WTC11 (cell line): ENCODE measurements at regions not wholly inside any gene's neighbourhood (a gene's known extent, or its start where the extent isn't known, plus 50 kb on each side); places are given as distances from the start of the nearest gene placed in this dataset.

Experiments used
- ATAC-seq: fragments of 200-7000 bp; cut with Tn5 transposase; 2 replicates; pipeline ENCODE4 v1.10.0; 2021; ENCODE audit warnings: mild to moderate bottlenecking, moderate library complexity
- CTCF ChIA-PET: fragments of 300-600 bp; sonication (Branson Sonifier 250); formaldehyde crosslinking; loops from one replicate; lab custom pipeline; 2021; ENCODE audit warnings: antibody characterized with exemption; lab: Charles Lee
- POLR2A ChIA-PET: fragments of 350-600 bp; sonication (Branson Sonifier 250); formaldehyde crosslinking; loops from one replicate; lab custom pipeline; 2021; ENCODE audit warnings: antibody characterized with exemption; lab: Charles Lee
- DNase-seq: peaks from one replicate; pipeline ENCODE4 v3.0.0; 2021; ENCODE audit warnings: low spot score
- H3K27ac Mint-ChIP-seq: 2 replicates; pipeline ENCODE4 v1.8.0; 2021; ENCODE audit warnings: mixed read lengths
- H3K27me3 Mint-ChIP-seq: 2 replicates; pipeline ENCODE4 v1.8.0; 2021; ENCODE audit warnings: low read depth, mild to moderate bottlenecking, moderate library complexity, mixed read lengths
- H3K36me3 Mint-ChIP-seq: 2 replicates; pipeline ENCODE4 v1.8.0; 2021; ENCODE audit warnings: mixed read lengths
- H3K4me1 Mint-ChIP-seq: 2 replicates; pipeline ENCODE4 v1.8.0; 2022; ENCODE audit warnings: mixed read lengths
- H3K4me3 Mint-ChIP-seq: 2 replicates; pipeline ENCODE4 v1.8.0; 2021; ENCODE audit warnings: mild to moderate bottlenecking, moderate library complexity, mixed read lengths
- H3K9me3 Mint-ChIP-seq: 2 replicates; pipeline ENCODE4 v1.8.0; 2021; ENCODE audit warnings: mixed read lengths
- FOXP1 ChIP-seq: sonication (generic); formaldehyde crosslinking; IDR thresholded peaks from 2 replicates; pipeline ENCODE4 v1.8.0; 2022; ENCODE audit warnings: missing genetic modification reagents, mild to moderate bottlenecking, moderate library complexity, borderline replicate concordance
- IRF2 ChIP-seq: sonication (generic); formaldehyde crosslinking; IDR thresholded peaks from 2 replicates; pipeline ENCODE4 v1.8.0; 2022; ENCODE audit warnings: low read depth, missing genetic modification reagents, borderline replicate concordance
- KAT7 ChIP-seq: sonication (generic); formaldehyde crosslinking; IDR thresholded peaks from 2 replicates; pipeline ENCODE4 v1.8.1; 2023; ENCODE audit warnings: missing genetic modification reagents, mild to moderate bottlenecking, borderline replicate concordance
- MXD4 ChIP-seq: fragments of 250-450 bp; sonication (Bioruptor Pico); IDR thresholded peaks from 2 replicates; pipeline ENCODE4 v1.8.0; 2021; ENCODE audit warnings: mild to moderate bottlenecking, moderate library complexity, borderline replicate concordance
- MYBL2 ChIP-seq: sonication (generic); formaldehyde crosslinking; IDR thresholded peaks from 2 replicates; pipeline ENCODE4 v1.8.1; 2023; ENCODE audit warnings: mild to moderate bottlenecking, moderate library complexity, missing genetic modification reagents
- NFATC4 ChIP-seq: fragments of 250-450 bp; sonication (Bioruptor Pico); IDR thresholded peaks from 2 replicates; pipeline ENCODE4 v1.9.0; 2021; ENCODE audit warnings: mild to moderate bottlenecking
- NR3C1 ChIP-seq: sonication (generic); formaldehyde crosslinking; conservative IDR thresholded peaks from 2 replicates; pipeline ENCODE4 v1.8.1; 2023; ENCODE audit warnings: low read depth, mild to moderate bottlenecking, missing genetic modification reagents
- RELA ChIP-seq: sonication (generic); formaldehyde crosslinking; IDR thresholded peaks from 2 replicates; pipeline ENCODE4 v1.8.1; 2022; ENCODE audit warnings: missing genetic modification reagents, mild to moderate bottlenecking, borderline replicate concordance
- SOX15 ChIP-seq: fragments of 250-450 bp; sonication (Bioruptor Pico); IDR thresholded peaks from 2 replicates; pipeline ENCODE4 v1.9.0; 2021; ENCODE audit warnings: mild to moderate bottlenecking
- TCF7 ChIP-seq: sonication (generic); formaldehyde crosslinking; IDR thresholded peaks from 2 replicates; pipeline ENCODE4 v1.8.0; 2022; ENCODE audit warnings: mild to moderate bottlenecking, low read depth, missing genetic modification reagents, moderate library complexity
- TEAD1 ChIP-seq: sonication (generic); formaldehyde crosslinking; IDR thresholded peaks from 2 replicates; pipeline ENCODE4 v1.8.0; 2022; ENCODE audit warnings: mild to moderate bottlenecking, missing genetic modification reagents
- TP53 ChIP-seq: sonication (generic); formaldehyde crosslinking; IDR thresholded peaks from 2 replicates; pipeline ENCODE4 v1.8.1; 2023; ENCODE audit warnings: mild to moderate bottlenecking, missing genetic modification reagents
- ZNF232 ChIP-seq: sonication (generic); formaldehyde crosslinking; IDR thresholded peaks from 2 replicates; pipeline ENCODE4 v1.8.0; 2022; ENCODE audit warnings: mild to moderate bottlenecking, missing genetic modification reagents
- ZNF671 ChIP-seq: fragments of 250-450 bp; sonication (Bioruptor Pico); IDR thresholded peaks from 2 replicates; pipeline ENCODE4 v1.8.0; 2021; ENCODE audit warnings: mild to moderate bottlenecking
- TF ChIP-seq, protein P1 (sequence below): sonication (generic); formaldehyde crosslinking; IDR thresholded peaks from 2 replicates; pipeline ENCODE4 v1.8.1; 2022; ENCODE audit warnings: low read depth, missing genetic modification reagents, borderline replicate concordance
- TF ChIP-seq, protein P2 (sequence below): sonication (generic); formaldehyde crosslinking; IDR thresholded peaks from 2 replicates; pipeline ENCODE4 v1.8.1; 2023; ENCODE audit warnings: mild to moderate bottlenecking, missing genetic modification reagents, moderate library complexity
- TF ChIP-seq, protein P3 (sequence below): fragments of 250-450 bp; sonication (Bioruptor Pico); IDR thresholded peaks from 2 replicates; pipeline ENCODE4 v1.9.0; 2021; ENCODE audit warnings: mild to moderate bottlenecking, borderline replicate concordance
- TF ChIP-seq, protein P4 (sequence below): sonication (generic); formaldehyde crosslinking; IDR thresholded peaks from 2 replicates; pipeline ENCODE4 v1.8.1; 2023; ENCODE audit warnings: mild to moderate bottlenecking, missing genetic modification reagents
- TF ChIP-seq, protein P5 (sequence below): sonication (generic); formaldehyde crosslinking; IDR thresholded peaks from 2 replicates; pipeline ENCODE4 v1.8.1; 2023; ENCODE audit warnings: mild to moderate bottlenecking, missing genetic modification reagents
- TF ChIP-seq, protein P6 (sequence below): sonication (generic); formaldehyde crosslinking; IDR thresholded peaks from 2 replicates; pipeline ENCODE4 v1.8.0; 2023; ENCODE audit warnings: missing genetic modification reagents
- TF ChIP-seq, protein P7 (sequence below): sonication (generic); formaldehyde crosslinking; IDR thresholded peaks from 2 replicates; pipeline ENCODE4 v1.8.1; 2023; ENCODE audit warnings: mild to moderate bottlenecking, moderate library complexity, missing genetic modification reagents

DNA sequence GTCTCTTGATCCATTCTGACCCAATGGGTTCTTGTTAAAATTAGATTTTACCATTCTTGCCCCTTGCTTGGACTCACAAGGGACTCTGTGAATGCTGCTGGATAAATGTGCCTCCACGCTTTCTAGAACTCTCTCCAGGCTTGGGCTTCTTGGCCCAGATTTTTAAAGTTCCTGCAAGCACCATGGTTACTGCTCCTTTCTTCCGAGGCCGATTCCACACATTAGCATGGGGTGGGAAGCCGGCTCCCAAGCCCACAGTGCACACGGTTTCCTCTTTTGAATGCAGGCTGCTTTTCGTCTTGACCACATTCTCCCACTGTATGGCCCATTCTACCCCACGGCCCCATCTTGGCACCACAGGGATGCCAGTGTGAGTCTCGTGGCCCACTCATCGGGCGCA lies 174.3 kb upstream of the PITRM1 start:
- Mint-ChIP-seq H3K27me3 (no peaks in the 10 kb centered on the region; the same call in 1 of the 2 replicates), H3K9me3 (no peaks in the 10 kb centered on the region), H3K4me3 (no peak overlapping the region), H3K36me3 (no peaks in the 10 kb centered on the region), H3K4me1 (peaks cover 4% of the 10 kb centered on the region), H3K27ac (no peak overlapping the region)
- DNase-seq (no peak), ATAC-seq (no peak)
- CTCF ChIA-PET: no interaction called here
- no peak for TF ChIP-seq TCF7 (CRISPR knock-in tag)
- TF ChIP-seq, protein P1, sequence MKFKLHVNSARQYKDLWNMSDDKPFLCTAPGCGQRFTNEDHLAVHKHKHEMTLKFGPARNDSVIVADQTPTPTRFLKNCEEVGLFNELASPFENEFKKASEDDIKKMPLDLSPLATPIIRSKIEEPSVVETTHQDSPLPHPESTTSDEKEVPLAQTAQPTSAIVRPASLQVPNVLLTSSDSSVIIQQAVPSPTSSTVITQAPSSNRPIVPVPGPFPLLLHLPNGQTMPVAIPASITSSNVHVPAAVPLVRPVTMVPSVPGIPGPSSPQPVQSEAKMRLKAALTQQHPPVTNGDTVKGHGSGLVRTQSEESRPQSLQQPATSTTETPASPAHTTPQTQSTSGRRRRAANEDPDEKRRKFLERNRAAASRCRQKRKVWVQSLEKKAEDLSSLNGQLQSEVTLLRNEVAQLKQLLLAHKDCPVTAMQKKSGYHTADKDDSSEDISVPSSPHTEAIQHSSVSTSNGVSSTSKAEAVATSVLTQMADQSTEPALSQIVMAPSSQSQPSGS (CRISPR knock-in tag): no peak
- TF ChIP-seq, protein P2, sequence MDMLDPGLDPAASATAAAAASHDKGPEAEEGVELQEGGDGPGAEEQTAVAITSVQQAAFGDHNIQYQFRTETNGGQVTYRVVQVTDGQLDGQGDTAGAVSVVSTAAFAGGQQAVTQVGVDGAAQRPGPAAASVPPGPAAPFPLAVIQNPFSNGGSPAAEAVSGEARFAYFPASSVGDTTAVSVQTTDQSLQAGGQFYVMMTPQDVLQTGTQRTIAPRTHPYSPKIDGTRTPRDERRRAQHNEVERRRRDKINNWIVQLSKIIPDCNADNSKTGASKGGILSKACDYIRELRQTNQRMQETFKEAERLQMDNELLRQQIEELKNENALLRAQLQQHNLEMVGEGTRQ (CRISPR knock-in tag): no peak
- no peak for TF ChIP-seq NFATC4 (CRISPR knock-in tag)
- TF ChIP-seq MYBL2 (CRISPR knock-in tag): no peak
- no peak for TF ChIP-seq TP53 (CRISPR knock-in tag)
- TF ChIP-seq, protein P3, sequence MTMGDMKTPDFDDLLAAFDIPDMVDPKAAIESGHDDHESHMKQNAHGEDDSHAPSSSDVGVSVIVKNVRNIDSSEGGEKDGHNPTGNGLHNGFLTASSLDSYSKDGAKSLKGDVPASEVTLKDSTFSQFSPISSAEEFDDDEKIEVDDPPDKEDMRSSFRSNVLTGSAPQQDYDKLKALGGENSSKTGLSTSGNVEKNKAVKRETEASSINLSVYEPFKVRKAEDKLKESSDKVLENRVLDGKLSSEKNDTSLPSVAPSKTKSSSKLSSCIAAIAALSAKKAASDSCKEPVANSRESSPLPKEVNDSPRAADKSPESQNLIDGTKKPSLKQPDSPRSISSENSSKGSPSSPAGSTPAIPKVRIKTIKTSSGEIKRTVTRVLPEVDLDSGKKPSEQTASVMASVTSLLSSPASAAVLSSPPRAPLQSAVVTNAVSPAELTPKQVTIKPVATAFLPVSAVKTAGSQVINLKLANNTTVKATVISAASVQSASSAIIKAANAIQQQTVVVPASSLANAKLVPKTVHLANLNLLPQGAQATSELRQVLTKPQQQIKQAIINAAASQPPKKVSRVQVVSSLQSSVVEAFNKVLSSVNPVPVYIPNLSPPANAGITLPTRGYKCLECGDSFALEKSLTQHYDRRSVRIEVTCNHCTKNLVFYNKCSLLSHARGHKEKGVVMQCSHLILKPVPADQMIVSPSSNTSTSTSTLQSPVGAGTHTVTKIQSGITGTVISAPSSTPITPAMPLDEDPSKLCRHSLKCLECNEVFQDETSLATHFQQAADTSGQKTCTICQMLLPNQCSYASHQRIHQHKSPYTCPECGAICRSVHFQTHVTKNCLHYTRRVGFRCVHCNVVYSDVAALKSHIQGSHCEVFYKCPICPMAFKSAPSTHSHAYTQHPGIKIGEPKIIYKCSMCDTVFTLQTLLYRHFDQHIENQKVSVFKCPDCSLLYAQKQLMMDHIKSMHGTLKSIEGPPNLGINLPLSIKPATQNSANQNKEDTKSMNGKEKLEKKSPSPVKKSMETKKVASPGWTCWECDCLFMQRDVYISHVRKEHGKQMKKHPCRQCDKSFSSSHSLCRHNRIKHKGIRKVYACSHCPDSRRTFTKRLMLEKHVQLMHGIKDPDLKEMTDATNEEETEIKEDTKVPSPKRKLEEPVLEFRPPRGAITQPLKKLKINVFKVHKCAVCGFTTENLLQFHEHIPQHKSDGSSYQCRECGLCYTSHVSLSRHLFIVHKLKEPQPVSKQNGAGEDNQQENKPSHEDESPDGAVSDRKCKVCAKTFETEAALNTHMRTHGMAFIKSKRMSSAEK (CRISPR knock-in tag): no peak
- TF ChIP-seq ZNF232 (CRISPR knock-in tag): no peak
- TF ChIP-seq KAT7 (CRISPR knock-in tag): no peak
- TF ChIP-seq RELA: no peak
- TF ChIP-seq, protein P4, sequence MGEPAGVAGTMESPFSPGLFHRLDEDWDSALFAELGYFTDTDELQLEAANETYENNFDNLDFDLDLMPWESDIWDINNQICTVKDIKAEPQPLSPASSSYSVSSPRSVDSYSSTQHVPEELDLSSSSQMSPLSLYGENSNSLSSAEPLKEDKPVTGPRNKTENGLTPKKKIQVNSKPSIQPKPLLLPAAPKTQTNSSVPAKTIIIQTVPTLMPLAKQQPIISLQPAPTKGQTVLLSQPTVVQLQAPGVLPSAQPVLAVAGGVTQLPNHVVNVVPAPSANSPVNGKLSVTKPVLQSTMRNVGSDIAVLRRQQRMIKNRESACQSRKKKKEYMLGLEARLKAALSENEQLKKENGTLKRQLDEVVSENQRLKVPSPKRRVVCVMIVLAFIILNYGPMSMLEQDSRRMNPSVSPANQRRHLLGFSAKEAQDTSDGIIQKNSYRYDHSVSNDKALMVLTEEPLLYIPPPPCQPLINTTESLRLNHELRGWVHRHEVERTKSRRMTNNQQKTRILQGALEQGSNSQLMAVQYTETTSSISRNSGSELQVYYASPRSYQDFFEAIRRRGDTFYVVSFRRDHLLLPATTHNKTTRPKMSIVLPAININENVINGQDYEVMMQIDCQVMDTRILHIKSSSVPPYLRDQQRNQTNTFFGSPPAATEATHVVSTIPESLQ (CRISPR knock-in tag): no peak
- TF ChIP-seq MXD4: no peak
- POLR2A ChIA-PET: no interaction called here

DNA sequence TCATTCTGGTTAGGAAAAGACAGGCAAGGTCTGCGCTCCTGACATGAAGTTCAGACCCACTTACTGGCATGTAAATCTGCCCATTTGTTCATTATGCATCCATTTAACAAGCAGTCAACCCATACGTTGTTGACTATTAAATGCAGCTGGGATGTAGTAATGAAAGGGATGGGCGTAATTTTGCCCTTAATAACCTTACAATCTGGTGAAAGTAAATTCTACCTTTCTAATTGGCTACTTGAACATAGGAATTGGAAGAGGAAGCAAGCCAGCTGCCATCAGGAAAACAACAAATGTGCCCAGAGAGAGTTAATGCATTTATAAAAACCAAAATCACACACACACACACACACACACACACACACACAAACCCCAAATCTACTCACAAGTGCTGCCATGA lies 170.2 kb upstream of the PITRM1 start:
- H3K9me3 Mint-ChIP-seq: no peaks in the 10 kb centered on the region
- POLR2A ChIA-PET: no interaction called here
- CTCF ChIA-PET: no interaction called here
- H3K36me3 Mint-ChIP-seq: no peaks in the 10 kb centered on the region
- H3K4me3 Mint-ChIP-seq: no peak overlapping the region
- H3K4me1 Mint-ChIP-seq: peaks cover under 1% of the 10 kb centered on the region; the same call in 1 of the 2 replicates
- ATAC-seq (no peak), DNase-seq (no peak)
- no peak overlapping the region for H3K27ac Mint-ChIP-seq
- H3K27me3 Mint-ChIP-seq: no peaks in the 10 kb centered on the region
- TF ChIP-seq, protein P5, sequence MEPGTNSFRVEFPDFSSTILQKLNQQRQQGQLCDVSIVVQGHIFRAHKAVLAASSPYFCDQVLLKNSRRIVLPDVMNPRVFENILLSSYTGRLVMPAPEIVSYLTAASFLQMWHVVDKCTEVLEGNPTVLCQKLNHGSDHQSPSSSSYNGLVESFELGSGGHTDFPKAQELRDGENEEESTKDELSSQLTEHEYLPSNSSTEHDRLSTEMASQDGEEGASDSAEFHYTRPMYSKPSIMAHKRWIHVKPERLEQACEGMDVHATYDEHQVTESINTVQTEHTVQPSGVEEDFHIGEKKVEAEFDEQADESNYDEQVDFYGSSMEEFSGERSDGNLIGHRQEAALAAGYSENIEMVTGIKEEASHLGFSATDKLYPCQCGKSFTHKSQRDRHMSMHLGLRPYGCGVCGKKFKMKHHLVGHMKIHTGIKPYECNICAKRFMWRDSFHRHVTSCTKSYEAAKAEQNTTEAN (CRISPR knock-in tag): no peak
- no peak for TF ChIP-seq ZNF671 (CRISPR knock-in tag)
- no peak for TF ChIP-seq SOX15 (CRISPR knock-in tag)
- TF ChIP-seq NR3C1 (CRISPR knock-in tag): no peak
- TF ChIP-seq TEAD1 (CRISPR knock-in tag): no peak
- TF ChIP-seq FOXP1 (CRISPR knock-in tag): no peak
- TF ChIP-seq, protein P6, sequence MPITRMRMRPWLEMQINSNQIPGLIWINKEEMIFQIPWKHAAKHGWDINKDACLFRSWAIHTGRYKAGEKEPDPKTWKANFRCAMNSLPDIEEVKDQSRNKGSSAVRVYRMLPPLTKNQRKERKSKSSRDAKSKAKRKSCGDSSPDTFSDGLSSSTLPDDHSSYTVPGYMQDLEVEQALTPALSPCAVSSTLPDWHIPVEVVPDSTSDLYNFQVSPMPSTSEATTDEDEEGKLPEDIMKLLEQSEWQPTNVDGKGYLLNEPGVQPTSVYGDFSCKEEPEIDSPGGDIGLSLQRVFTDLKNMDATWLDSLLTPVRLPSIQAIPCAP (CRISPR knock-in tag): no peak
- no peak for TF ChIP-seq IRF2 (CRISPR knock-in tag)
- no peak for TF ChIP-seq KAT7 (CRISPR knock-in tag)
- TF ChIP-seq, protein P7, sequence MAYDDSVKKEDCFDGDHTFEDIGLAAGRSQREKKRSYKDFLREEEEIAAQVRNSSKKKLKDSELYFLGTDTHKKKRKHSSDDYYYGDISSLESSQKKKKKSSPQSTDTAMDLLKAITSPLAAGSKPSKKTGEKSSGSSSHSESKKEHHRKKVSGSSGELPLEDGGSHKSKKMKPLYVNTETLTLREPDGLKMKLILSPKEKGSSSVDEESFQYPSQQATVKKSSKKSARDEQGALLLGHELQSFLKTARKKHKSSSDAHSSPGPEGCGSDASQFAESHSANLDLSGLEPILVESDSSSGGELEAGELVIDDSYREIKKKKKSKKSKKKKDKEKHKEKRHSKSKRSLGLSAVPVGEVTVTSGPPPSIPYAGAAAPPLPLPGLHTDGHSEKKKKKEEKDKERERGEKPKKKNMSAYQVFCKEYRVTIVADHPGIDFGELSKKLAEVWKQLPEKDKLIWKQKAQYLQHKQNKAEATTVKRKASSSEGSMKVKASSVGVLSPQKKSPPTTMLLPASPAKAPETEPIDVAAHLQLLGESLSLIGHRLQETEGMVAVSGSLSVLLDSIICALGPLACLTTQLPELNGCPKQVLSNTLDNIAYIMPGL (CRISPR knock-in tag): no peak
